Kidney (tissue), 13 donors: ENCODE measurements at regions not wholly inside any gene's neighbourhood (a gene's known extent, or its start where the extent isn't known, plus 50 kb on each side); places are given as distances from the start of the nearest gene placed in this dataset.

ENCODE experiments used
- DNase-seq, 5 donors: peaks; one replicate each; pipeline ENCODE4 v3.0.0-alpha.2; 2013 to 2020
- FAIRE-seq: peaks from 2 replicates; lab custom pipeline; 2012; peaks lifted over from hg19 to GRCh38; lab: Jason Lieb, UNC
- H3K27ac ChIP-seq, 2 donors: one replicate each; pipeline ENCODE4 v1.7.0; 2013; ENCODE audit warnings: low read depth in 2 of 2, low read length in 2 of 2, inconsistent platforms in 1 of 2
- H3K27me3 ChIP-seq: one replicate; pipeline ENCODE4 v1.7.1; 2013; ENCODE audit warnings: low read length, inconsistent platforms; ENCODE audit not compliant: control insufficient read depth, insufficient read depth
- H3K36me3 ChIP-seq, 3 donors: one replicate each; pipeline versions ENCODE4 v1.7.0 to v1.7.1; 2013; ENCODE audit warnings: low read length in 3 of 3, control low read depth in 1 of 3, inconsistent platforms in 1 of 3; ENCODE audit not compliant: insufficient read depth in 3 of 3, control insufficient read depth in 2 of 3
- H3K4me1 ChIP-seq, 3 donors: one replicate each; pipeline versions ENCODE4 v1.7.0 to v1.7.1; 2013; ENCODE audit warnings: low read length in 3 of 3, inconsistent platforms in 1 of 3, low read depth in 1 of 3; ENCODE audit not compliant: control insufficient read depth in 2 of 3, insufficient read depth in 2 of 3
- H3K4me3 ChIP-seq, 3 donors: one replicate each; pipeline versions ENCODE4 v1.7.0 to v1.8.1; 2013; ENCODE audit warnings: low read length in 3 of 3, control low read depth in 1 of 3, inconsistent platforms in 1 of 3
- H3K9ac ChIP-seq, 3 donors: one replicate each; pipeline versions ENCODE4 v1.7.0 to v1.7.1; 2013; ENCODE audit warnings: low read length in 3 of 3, control low read depth in 1 of 3, inconsistent platforms in 1 of 3
- H3K9me3 ChIP-seq, 3 donors: one replicate each; pipeline versions ENCODE4 v1.7.0 to v1.7.1; 2013; ENCODE audit warnings: low read length in 3 of 3, control low read depth in 1 of 3, inconsistent platforms in 1 of 3; ENCODE audit not compliant: control insufficient read depth in 2 of 3, insufficient read depth in 1 of 3
- intact Hi-C: fragments of 100-400 bp; cut with DNase I; formaldehyde crosslinking; loops from one replicate; pipeline ENCODE4 v1.11.1; 2022
- TF ChIP-seq, protein P1 (sequence below): IDR thresholded peaks from 3 replicates; pipeline ENCODE4 v1.5.1; 2012; ENCODE audit warnings: mild to moderate bottlenecking, moderate library complexity, borderline replicate concordance; ENCODE audit not compliant: insufficient read depth; ENCODE audit errors: extremely low read depth
- donor health status: control.
- donor health status: control.
- donor health status: control.
- donor health status: control.
- donor health status: control.
- donor health status: DM: yes; HTN: yes; CAD: no.
- donor health status: Normal renal cell carcinoma (clear cell type).

DNA sequence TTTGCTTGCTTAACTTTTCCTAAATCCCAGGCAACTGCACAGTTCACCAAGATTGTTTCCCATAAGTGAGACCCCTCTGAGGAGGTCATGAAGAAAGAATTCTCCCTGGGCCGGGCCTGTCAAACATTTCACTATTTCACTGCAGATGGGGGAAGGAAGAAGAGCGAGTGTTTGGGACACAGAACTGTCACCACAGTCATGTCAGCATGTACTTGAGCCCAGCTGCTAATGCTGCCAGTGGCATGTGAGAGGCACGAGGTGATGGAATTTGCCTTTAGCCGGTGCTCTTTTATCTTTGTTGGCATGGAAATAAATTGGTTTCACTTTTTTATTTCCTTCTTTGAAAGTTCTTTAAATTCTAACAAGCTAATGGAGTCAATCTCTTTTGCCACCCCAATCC lies 277.9 kb upstream of the GADL1 start:
- intact Hi-C loops = no loop called here
- DNase-seq = no peak
- no peak for FAIRE-seq

DNA sequence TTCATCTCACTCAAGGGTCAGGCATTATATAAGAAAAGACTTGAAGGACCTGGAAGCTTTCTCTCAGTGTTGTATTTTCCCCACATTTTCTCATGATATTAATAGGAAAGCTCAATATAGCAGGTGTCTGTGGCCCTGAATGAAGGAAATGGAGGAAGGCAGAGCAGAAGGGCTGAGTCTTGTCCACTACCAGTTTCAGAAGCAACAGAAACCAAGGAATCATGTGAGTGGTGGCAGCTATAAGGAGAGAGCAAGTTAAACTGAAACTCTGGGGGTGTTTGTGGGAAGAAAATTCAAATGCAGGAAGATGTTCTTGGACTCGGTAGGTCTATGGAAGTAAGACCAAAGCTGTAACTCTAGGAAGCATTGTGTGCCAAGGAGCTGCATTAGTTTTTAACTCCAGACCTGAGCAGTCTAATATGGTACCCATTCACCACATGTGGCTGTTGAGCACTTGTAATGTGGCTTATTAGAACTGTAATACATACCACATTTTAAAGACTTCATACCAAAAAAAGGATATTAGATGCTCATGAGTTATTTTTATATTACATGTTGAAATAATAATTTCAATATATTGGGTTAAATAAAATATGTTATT lies 278.8 kb upstream of the GADL1 start:
- Histone ChIP-seq H3K27ac (no peak overlapping the region), H3K36me3 (no peaks in the 10 kb centered on the region), H3K27me3 (no peaks in the 10 kb centered on the region), H3K4me3 (no peak overlapping the region), H3K9ac (no peak overlapping the region), H3K9me3 (no peaks in the 10 kb centered on the region), H3K4me1 (no peaks in the 10 kb centered on the region)
- DNase-seq (no peak), FAIRE-seq (no peak)
- intact Hi-C loops = no loop called here
- TF ChIP-seq, protein P1, sequence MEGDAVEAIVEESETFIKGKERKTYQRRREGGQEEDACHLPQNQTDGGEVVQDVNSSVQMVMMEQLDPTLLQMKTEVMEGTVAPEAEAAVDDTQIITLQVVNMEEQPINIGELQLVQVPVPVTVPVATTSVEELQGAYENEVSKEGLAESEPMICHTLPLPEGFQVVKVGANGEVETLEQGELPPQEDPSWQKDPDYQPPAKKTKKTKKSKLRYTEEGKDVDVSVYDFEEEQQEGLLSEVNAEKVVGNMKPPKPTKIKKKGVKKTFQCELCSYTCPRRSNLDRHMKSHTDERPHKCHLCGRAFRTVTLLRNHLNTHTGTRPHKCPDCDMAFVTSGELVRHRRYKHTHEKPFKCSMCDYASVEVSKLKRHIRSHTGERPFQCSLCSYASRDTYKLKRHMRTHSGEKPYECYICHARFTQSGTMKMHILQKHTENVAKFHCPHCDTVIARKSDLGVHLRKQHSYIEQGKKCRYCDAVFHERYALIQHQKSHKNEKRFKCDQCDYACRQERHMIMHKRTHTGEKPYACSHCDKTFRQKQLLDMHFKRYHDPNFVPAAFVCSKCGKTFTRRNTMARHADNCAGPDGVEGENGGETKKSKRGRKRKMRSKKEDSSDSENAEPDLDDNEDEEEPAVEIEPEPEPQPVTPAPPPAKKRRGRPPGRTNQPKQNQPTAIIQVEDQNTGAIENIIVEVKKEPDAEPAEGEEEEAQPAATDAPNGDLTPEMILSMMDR = no peak

More for the DNA sequence above, 277.9 kb upstream of the GADL1 start:
- H3K27ac ChIP-seq = no peak overlapping the region
- no peaks in the 10 kb centered on the region for H3K4me1 ChIP-seq
- no peak overlapping the region for H3K4me3 ChIP-seq
- no peaks in the 10 kb centered on the region for H3K27me3 ChIP-seq
- no peak overlapping the region for H3K9ac ChIP-seq
- no peaks in the 10 kb centered on the region for H3K36me3 ChIP-seq
- H3K9me3 ChIP-seq = no peaks in the 10 kb centered on the region
- TF ChIP-seq, protein P1 = no peak

DNA sequence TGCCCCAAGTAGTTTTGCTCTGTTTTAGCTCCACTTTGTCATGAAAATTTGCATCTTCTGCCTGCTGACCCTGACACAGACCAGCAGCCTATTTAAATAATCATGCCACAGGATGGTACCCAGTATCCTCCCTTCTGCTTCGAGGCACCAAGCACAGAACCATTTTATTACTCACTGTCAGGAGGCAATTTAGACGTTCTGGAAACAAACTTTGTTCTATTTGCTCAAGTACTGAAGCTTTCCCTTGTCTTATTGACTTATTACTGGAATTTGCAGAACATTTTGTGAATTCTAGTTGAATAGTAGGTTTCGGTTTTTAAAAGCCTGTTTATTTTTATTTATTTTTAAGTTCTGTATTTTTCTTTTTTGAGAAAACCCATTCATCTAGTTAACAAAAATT lies 279.6 kb upstream of the GADL1 start:
- H3K9ac ChIP-seq = no peak overlapping the region
- H3K4me3 ChIP-seq = no peak overlapping the region
- no peaks in the 10 kb centered on the region for H3K9me3 ChIP-seq
- H3K27ac ChIP-seq = no peak overlapping the region
- no peaks in the 10 kb centered on the region for H3K27me3 ChIP-seq
- TF ChIP-seq, protein P1 = no peak
- intact Hi-C loops = no loop called here
- no peaks in the 10 kb centered on the region for H3K36me3 ChIP-seq
- DNase-seq (peak in 2 of 5 donors; percentile 39 to 65), FAIRE-seq (no peak)
- no peaks in the 10 kb centered on the region for H3K4me1 ChIP-seq

DNA sequence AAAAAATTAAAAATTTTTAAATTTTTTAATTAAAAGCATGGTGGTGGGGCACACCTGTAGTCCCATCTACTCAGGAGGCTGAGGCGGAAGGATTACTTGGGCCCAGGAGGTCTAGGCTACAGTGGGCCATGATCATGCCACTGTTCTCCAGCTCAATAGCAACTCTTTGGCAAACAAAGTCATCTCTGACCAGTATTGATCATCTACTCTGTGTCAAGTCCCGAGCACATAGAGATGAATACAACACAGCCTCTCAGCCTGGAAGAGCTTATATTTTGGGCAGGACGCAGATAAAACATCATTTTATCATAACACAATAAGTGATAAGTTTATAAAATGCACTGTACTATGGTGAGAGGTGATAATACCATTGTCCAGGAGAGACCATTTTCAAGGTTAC lies 281.6 kb upstream of the GADL1 start:
- TF ChIP-seq, protein P1 = no peak
- Histone ChIP-seq H3K9ac (no peak overlapping the region), H3K36me3 (no peaks in the 10 kb centered on the region), H3K4me3 (no peak overlapping the region), H3K9me3 (no peaks in the 10 kb centered on the region), H3K4me1 (no peaks in the 10 kb centered on the region), H3K27ac (no peak overlapping the region), H3K27me3 (no peaks in the 10 kb centered on the region)
- DNase-seq = no peak
- no peak for FAIRE-seq
- intact Hi-C loops = no loop called here
